Activated CD8-positive, alpha-beta memory T cell treated with anti-CD3 and anti-CD28 coated beads, Interleukin-2, amount 10 ng/mL, durations not matched to agents 7 days and 5 days (primary cell): ENCODE measurements at regions not wholly inside any gene's neighbourhood (a gene's known extent, or its start where the extent isn't known, plus 50 kb on each side); places are given as distances from the start of the nearest gene placed in this dataset.

ENCODE experiments used
- ATAC-seq: fragments of 150-1000 bp; cut with Tn5 transposase; one replicate; pipeline ENCODE4 v1.10.0; 2021; ENCODE audit warnings: moderate library complexity
- CTCF ChIA-PET: fragments of 350-600 bp; sonication (Branson Sonifier 250); formaldehyde crosslinking; loops from one replicate; lab custom pipeline; 2021; ENCODE audit warnings: antibody characterized with exemption; lab: Charles Lee
- DNase-seq: peaks from one replicate; pipeline ENCODE4 v3.0.0-alpha.2; 2020
- H3K27ac Mint-ChIP-seq: one replicate; pipeline ENCODE4 v1.8.0; 2021; ENCODE audit warnings: mild to moderate bottlenecking, mixed read lengths
- H3K27me3 Mint-ChIP-seq: one replicate; pipeline ENCODE4 v1.8.0; 2021; ENCODE audit warnings: mixed read lengths
- H3K36me3 Mint-ChIP-seq: one replicate; pipeline ENCODE4 v1.8.0; 2021; ENCODE audit warnings: mild to moderate bottlenecking, mixed read lengths
- H3K4me1 Mint-ChIP-seq: one replicate; pipeline ENCODE4 v1.8.0; 2021; ENCODE audit warnings: mixed read lengths
- H3K4me3 Mint-ChIP-seq: one replicate; pipeline ENCODE4 v1.8.0; 2021; ENCODE audit warnings: mild to moderate bottlenecking, moderate library complexity, mixed read lengths
- H3K9me3 Mint-ChIP-seq: one replicate; pipeline ENCODE4 v1.8.0; 2022; ENCODE audit warnings: low read depth, mixed read lengths

DNA sequence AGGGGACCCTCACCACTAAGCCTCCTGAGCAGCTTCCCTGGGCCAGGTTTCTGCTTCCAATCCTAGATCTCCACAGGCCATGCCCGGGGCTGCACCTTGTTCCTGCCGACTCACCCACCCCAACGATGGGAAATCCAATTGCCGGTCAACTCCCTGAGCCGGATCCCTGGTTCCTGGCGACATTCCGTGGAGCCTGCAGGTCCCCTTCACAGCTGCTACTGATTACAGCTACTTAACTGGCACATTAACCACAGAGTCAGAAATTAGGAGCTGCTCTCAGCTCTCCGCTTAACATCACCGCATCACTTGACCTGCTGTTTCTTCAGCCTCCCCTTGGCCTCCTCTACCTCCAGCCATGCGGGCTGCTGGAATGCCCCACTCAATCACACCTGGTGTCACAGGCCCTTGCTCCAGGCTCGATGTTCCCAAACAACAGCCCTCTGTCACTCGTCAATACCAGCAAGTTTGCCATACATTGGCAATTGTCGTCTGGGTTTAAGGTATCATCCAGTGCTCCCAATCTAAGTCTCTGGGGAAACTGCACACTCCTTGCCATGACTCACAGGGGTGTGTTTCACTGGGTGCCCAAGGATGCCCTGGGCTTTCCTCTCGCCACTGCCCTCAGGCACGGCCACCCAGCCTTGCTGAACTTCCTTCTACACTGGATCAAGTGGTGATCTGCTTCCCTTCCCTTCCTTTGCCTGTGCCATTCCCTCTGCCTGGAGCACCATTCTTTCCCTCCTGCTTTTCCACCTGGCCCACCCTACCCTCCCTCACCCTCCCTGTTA is 181.0 kb downstream of the MN1 start:
- no peak for ATAC-seq
- Mint-ChIP-seq H3K36me3 (no peaks in the 10 kb centered on the region), H3K4me1 (no peaks in the 10 kb centered on the region), H3K9me3 (no peaks in the 10 kb centered on the region), H3K4me3 (no peak overlapping the region), H3K27me3 (no peaks in the 10 kb centered on the region), H3K27ac (no peak overlapping the region)
- CTCF ChIA-PET: no interaction called here
- no peak for DNase-seq

DNA sequence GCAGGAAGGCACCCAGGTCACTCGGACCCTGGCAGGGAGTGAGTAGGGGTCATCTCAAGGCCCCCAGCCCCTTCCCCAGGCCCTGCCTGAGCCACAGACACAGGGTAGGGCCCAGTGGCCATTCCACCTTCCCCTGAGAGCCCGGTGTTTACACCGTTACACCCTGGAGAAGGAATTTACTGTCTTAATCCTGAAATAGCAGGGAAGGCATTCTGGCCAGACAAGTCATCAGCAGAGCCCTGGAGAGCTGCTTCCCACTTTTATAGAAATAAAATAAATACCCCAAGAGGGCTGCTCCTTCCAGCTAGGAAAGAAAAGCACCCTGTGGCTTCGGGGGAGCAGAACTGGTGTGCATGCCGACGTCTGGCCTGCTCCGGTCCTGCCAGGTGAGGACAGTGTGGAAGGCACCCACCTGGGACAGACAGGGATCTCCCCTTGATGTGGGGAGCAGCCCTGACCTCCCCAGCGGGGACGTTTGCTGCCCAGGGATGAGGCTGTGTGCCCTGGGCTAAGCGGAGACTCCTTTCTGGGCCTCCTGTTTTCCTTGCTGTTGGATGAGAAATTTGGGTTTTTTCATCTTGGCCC is 180.0 kb downstream of the MN1 start:
- Mint-ChIP-seq H3K27me3 (no peaks in the 10 kb centered on the region), H3K4me1 (no peaks in the 10 kb centered on the region), H3K27ac (no peak overlapping the region), H3K36me3 (no peaks in the 10 kb centered on the region), H3K9me3 (no peaks in the 10 kb centered on the region), H3K4me3 (no peak overlapping the region)
- CTCF ChIA-PET: no interaction called here
- DNase-seq (no peak), ATAC-seq (no peak)

DNA sequence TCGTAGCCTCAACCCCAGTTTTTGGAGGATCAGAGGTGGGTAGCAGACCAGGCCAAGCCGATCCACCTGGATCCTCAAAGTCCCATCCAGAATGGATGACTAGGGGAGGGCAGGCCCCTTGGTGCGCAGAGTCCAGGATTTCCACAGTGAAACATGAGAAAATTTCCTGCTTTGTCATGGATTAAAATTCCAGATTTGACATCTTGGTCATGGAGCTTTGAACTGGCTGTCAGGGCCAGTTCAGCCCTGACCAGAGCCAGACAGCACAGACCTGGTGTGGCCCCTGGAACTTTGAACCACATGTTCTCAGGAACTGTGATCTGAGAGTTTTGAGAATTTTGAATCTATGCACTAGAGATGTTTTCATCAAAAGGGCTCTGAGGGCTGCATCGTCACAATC is 177.5 kb downstream of the MN1 start:
- Mint-ChIP-seq H3K4me1 (no peaks in the 10 kb centered on the region), H3K27ac (no peak overlapping the region), H3K9me3 (no peaks in the 10 kb centered on the region), H3K4me3 (no peak overlapping the region), H3K27me3 (no peaks in the 10 kb centered on the region), H3K36me3 (no peaks in the 10 kb centered on the region)
- no peak for ATAC-seq
- no peak for DNase-seq
- CTCF ChIA-PET: no interaction called here

DNA sequence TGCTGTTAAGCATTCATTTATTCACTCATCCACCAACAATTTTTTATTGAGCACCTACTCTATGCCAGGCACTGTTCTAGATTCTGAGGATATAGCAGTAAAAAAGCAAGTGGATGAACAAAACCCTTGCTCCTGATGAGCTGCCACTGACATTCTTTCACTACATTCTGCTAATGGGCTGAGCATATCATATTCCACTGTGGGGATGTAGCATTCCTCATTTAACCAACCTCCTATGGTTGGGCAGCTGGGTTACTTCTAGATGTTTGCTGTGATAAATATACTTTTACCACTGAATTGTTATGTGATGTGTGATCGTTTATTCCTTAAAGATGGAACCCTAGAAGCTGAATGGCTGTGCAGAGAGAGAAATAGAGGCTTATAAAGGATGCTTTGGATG is 176.9 kb downstream of the MN1 start:
- CTCF ChIA-PET: no interaction called here

DNA sequence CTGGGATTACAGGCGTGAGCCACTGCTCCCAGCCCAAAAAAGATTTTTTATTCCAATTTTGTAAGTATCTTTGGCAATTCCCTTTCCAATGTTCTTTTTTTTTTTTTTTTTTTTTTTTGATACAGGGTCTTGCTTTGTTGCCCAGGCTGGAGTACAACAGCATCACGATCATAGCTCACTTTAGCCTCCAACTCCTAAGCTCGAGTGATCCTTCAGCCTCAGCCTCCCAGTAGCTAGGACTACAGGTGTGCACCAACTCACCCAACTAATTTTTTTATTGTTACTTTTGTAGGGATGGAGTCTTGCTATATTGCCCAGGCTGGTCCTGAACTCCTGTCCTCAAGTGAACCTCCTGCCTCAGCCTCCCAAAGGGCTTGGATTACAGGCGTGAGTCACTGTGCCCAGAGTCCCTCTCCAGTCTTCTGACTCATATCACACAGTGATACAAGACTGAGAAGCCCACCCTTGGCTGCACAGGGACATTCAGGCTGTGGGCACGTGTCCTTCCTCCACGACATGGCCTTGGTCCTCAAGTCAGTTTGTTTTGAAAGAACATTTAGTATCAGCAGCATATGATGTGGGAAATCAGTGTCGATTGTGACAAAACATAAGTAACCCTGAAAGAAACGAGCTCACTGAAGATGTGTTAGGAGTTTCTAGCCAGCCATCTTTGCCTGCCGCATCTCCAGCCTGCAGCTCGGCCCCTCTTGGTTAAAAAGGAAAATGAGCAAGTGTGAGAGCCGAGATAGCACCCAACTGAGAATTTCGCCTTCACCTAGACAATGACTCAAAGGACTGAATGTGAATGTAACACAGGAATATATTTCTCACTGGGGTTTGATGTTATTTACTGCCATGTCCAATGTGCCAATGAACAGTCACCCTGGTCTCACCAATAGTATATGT is 175.5 kb downstream of the MN1 start:
- Mint-ChIP-seq H3K27ac (no peak overlapping the region), H3K36me3 (no peaks in the 10 kb centered on the region), H3K4me1 (no peaks in the 10 kb centered on the region), H3K27me3 (no peaks in the 10 kb centered on the region), H3K4me3 (no peak overlapping the region), H3K9me3 (no peaks in the 10 kb centered on the region)
- CTCF ChIA-PET: interaction anchor here (0.8 kb wide), 1 partner anchor 10 kb away, joined by 5 read pairs; no protein-coding TSS in a partner anchor
- ATAC-seq: no peak
- DNase-seq: no peak

More for the DNA sequence above, 176.9 kb downstream of the MN1 start:
- Mint-ChIP-seq H3K9me3 (no peaks in the 10 kb centered on the region), H3K27me3 (no peaks in the 10 kb centered on the region), H3K36me3 (no peaks in the 10 kb centered on the region), H3K27ac (no peak overlapping the region), H3K4me1 (no peaks in the 10 kb centered on the region), H3K4me3 (no peak overlapping the region)
- ATAC-seq: no peak
- DNase-seq: no peak

DNA sequence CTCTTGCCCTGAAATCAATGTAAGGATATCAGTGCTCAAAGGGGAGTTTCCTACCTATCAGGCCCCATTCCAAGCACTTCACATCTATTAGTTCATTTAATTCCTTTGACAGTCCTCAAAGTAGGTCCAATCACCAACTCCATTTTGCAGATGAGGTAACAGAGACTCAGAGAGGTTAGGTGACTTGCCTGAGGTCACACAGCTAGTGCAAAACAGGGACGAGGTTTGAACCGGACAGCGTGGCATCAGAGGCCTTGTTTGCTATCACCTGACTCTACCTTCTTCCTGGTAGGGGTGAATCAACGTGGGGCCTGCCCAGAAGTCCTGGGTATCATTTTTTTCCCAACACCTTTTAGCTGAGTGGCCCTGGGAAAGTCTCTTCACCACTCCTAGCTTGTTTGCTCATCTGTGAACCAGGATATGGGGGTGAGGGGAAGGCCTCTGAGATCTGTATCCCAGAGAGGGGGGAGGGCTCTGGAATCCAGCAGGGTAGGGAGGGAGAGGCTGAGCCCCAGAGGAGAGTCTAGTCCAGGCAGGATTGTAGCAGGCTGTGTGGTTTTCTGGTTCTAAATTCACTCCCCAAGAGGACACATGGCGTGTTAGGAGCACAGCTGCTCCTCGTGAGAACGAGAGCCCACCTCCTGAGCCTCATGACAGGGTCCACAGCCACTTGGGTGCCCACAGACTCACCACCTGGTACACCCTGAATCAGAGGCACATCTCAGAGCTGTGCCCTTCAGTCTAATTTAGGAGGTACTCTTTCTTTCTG is 174.7 kb downstream of the MN1 start:
- Mint-ChIP-seq H3K9me3 (peaks cover 5% of the 10 kb centered on the region), H3K36me3 (no peaks in the 10 kb centered on the region), H3K27me3 (no peaks in the 10 kb centered on the region), H3K4me3 (no peak overlapping the region), H3K4me1 (no peaks in the 10 kb centered on the region), H3K27ac (no peak overlapping the region)
- DNase-seq (no peak), ATAC-seq (no peak)
- CTCF ChIA-PET: no interaction called here

DNA sequence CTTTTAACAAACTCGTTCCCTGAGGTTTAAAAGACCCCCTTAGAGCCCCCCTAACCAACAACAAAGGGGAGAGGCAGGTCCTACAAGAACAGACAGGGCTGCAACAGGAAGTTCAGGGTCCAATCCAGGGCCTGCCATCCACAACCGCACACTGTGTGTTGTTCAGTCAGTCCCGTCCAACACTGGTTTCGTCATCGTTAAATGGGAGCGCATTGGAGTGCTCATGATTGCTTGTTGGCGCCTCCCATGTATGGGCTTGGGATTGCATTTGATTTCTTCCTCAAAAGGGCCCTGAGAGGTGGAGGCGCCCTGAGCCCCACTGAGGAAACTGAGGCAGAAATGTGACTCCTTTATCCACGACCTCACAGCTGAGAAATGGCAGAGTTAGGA is 174.1 kb downstream of the MN1 start:
- ATAC-seq: no peak
- CTCF ChIA-PET: no interaction called here
- Mint-ChIP-seq H3K27ac (no peak overlapping the region), H3K9me3 (peaks cover 5% of the 10 kb centered on the region), H3K36me3 (no peaks in the 10 kb centered on the region), H3K4me1 (no peaks in the 10 kb centered on the region), H3K4me3 (no peak overlapping the region), H3K27me3 (no peaks in the 10 kb centered on the region)
- no peak for DNase-seq

DNA sequence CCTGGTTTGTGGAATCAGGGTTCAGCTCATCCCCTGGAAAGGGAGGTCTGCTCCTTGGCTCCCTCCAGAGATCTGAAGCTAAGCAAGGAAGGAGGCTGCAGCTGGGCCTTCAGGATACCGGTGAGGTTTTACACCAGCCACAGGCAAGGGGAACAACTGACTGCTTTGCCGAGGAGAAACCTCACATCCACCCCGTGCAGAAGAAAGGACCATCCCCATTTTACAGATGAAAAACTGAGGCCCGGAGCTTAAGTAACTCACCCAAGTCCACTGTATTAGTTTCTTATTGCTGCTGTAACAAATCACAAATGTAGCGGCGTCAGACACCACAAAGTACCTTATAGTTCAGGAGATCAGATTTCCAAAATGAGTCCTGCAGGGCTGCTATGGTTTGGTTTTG is 173.7 kb downstream of the MN1 start:
- DNase-seq (no peak), ATAC-seq (no peak)
- H3K36me3 Mint-ChIP-seq: no peaks in the 10 kb centered on the region
- H3K4me1 Mint-ChIP-seq: no peaks in the 10 kb centered on the region
- H3K27me3 Mint-ChIP-seq: no peaks in the 10 kb centered on the region
- H3K4me3 Mint-ChIP-seq: no peak overlapping the region
- H3K27ac Mint-ChIP-seq: no peak overlapping the region
- CTCF ChIA-PET: no interaction called here
- H3K9me3 Mint-ChIP-seq: peaks cover 5% of the 10 kb centered on the region

DNA sequence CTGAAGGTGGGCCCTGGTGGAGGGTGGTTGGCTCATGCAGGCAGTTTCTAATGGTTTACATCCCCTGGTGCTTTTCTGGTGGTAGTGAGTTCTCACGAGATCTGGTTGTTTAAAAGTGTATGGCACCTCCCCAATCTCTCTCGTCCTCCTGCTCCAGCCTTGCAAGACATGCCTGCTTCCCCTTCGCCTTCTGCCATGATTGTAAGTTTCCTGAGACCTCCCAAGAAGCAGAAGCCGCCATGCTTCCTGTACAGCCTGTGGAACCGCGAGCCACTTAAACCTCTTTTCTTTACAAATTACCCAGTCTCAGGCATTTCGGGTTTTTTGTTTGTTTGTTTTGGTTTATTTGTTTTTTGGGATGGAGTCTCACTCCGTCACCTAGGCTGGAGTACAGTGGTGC is 173.2 kb downstream of the MN1 start:
- CTCF ChIA-PET: no interaction called here
- Mint-ChIP-seq H3K4me3 (no peak overlapping the region), H3K4me1 (no peaks in the 10 kb centered on the region), H3K27me3 (no peaks in the 10 kb centered on the region), H3K36me3 (no peaks in the 10 kb centered on the region), H3K27ac (no peak overlapping the region), H3K9me3 (peaks cover 5% of the 10 kb centered on the region)
- DNase-seq (no peak), ATAC-seq (no peak)

DNA sequence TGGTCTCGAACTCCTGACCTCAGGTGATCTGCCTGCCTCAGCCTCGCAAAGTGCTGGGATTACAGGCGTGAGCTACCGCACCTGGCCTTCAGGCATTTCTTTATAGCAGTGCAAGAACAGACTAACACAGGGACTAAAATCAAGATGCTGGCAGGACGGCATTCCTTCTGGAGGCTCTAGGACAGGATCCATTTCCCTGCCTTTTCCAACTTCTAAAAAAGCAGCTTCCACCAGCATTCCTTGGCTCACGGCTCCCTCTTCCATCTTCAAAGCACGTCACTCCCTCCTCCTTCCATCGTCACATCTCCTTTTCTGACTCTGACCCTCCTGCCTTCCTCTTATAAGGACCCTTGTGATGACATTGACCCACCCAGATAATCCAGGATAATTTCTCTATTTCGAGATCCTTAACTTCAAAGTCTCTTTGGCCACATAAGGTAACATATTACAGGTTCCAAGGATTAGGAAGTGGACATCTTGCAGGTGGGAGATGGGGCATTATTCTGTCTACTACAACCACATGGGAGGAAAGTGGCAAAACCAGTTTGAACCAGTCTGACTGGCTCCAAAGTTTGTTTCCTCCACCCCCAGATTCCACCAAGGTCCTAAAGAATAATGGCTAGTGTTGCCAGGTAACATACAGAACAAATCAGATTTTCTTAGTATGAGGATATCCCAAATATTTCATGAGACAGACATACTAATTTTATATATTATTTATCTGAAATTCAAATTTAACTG is 172.5 kb downstream of the MN1 start:
- no peaks in the 10 kb centered on the region for H3K27me3 Mint-ChIP-seq
- DNase-seq (no peak), ATAC-seq (no peak)
- H3K4me3 Mint-ChIP-seq: no peak overlapping the region
- no peaks in the 10 kb centered on the region for H3K36me3 Mint-ChIP-seq
- CTCF ChIA-PET: no interaction called here
- peaks cover 5% of the 10 kb centered on the region for H3K9me3 Mint-ChIP-seq
- H3K4me1 Mint-ChIP-seq: no peaks in the 10 kb centered on the region
- no peak overlapping the region for H3K27ac Mint-ChIP-seq

DNA sequence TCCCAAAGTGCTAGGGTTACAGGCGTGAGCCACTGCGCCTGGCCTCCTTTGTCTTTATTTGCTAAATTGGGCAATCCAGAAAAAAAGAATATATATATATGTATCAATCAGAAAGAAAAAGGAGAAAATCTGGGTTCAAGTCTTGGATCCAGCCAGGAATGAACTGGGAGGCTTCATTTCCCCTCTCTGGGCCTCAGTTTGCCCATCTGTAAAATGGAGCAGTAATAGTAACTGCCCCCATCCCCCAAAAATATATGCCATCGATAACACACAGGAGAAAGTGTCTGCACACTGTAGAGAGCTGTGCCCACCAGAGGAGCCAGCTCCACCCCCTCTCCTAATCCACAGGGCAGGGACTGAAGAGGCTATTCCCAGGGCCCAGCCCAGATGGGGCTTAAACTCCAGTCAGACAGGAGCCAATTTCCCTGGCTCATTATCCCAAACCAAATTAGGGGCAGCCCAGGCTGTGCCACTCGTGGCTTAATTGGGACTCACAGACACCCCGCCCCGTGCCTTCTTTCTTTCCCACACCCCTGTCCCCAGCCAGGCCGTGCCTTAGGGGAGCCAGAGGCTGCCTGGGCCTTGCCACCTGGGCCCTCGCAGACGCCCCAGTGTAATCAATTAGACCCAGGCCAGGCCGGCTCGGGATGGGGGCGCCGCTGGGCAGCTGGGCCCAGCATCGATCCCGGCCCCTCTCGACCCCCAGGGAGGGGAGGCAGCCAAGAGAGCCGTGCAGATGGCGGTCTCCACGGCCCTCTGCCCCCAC is 171.5 kb downstream of the MN1 start:
- H3K9me3 Mint-ChIP-seq: peaks cover 5% of the 10 kb centered on the region
- no peaks in the 10 kb centered on the region for H3K4me1 Mint-ChIP-seq

DNA sequence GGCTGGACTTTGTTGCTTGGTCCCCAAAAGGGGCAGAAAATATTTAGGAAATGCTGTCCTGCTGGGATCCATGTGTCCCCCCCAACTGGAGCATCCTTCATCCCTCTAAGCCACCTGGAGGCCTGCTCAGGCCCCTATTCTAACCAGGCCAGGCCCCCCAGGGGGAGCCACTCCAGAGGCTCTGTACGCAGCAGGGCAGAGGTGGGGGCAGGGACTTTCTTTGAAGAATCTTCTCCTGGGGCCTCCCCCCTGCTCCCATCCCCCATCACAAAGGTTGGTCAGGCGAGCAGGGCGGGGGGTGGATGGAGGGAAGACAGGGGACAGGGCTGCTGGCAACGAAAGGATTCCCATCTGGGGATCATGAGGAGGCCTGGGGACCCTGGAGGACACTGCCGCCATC is 170.8 kb downstream of the MN1 start:
- no peak for DNase-seq
- ATAC-seq: no peak
- no peak overlapping the region for H3K4me3 Mint-ChIP-seq
- H3K27ac Mint-ChIP-seq: no peak overlapping the region
- H3K27me3 Mint-ChIP-seq: no peaks in the 10 kb centered on the region
- H3K36me3 Mint-ChIP-seq: no peaks in the 10 kb centered on the region
- peaks cover 5% of the 10 kb centered on the region for H3K9me3 Mint-ChIP-seq
- CTCF ChIA-PET: no interaction called here
- no peaks in the 10 kb centered on the region for H3K4me1 Mint-ChIP-seq

More for the DNA sequence above, 171.5 kb downstream of the MN1 start:
- H3K27ac Mint-ChIP-seq: no peak overlapping the region
- CTCF ChIA-PET: no interaction called here
- H3K27me3 Mint-ChIP-seq: no peaks in the 10 kb centered on the region
- no peak overlapping the region for H3K4me3 Mint-ChIP-seq
- DNase-seq: no peak
- ATAC-seq: no peak
- no peaks in the 10 kb centered on the region for H3K36me3 Mint-ChIP-seq
